ENCODE measurements at regions not wholly inside any gene's neighbourhood (a gene's known extent, or its start where the extent isn't known, plus 50 kb on each side); places are given as distances from the start of the nearest gene placed in this dataset.

GRCh38 chr6:44009425-44010321 is 117.6 kb downstream of the MRPL14 start:
- TF ChIP-seq, protein P1, sequence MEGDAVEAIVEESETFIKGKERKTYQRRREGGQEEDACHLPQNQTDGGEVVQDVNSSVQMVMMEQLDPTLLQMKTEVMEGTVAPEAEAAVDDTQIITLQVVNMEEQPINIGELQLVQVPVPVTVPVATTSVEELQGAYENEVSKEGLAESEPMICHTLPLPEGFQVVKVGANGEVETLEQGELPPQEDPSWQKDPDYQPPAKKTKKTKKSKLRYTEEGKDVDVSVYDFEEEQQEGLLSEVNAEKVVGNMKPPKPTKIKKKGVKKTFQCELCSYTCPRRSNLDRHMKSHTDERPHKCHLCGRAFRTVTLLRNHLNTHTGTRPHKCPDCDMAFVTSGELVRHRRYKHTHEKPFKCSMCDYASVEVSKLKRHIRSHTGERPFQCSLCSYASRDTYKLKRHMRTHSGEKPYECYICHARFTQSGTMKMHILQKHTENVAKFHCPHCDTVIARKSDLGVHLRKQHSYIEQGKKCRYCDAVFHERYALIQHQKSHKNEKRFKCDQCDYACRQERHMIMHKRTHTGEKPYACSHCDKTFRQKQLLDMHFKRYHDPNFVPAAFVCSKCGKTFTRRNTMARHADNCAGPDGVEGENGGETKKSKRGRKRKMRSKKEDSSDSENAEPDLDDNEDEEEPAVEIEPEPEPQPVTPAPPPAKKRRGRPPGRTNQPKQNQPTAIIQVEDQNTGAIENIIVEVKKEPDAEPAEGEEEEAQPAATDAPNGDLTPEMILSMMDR (IDR thresholded peaks at IDR 0.05; ENCODE audit: borderline replicate concordance, extremely low read depth, low read length, poor library complexity, severe bottlenecking) = no peak
- TF ChIP-seq EZH2 (IDR thresholded peaks at IDR 0.05; ENCODE audit: borderline replicate concordance, low read depth, low read length, severe bottlenecking) = no peak

Measured in DND-41 (cell line).